DND-41 (cell line): ENCODE measurements at regions not wholly inside any gene's neighbourhood (a gene's known extent, or its start where the extent isn't known, plus 50 kb on each side); places are given as distances from the start of the nearest gene placed in this dataset.

Experiments
- CTCF ChIP-seq: IDR thresholded peaks from 2 replicates; pipeline ENCODE4 v1.5.1; 2012; ENCODE audit warnings: borderline replicate concordance, low read length, moderate library complexity, mild to moderate bottlenecking; ENCODE audit not compliant: poor library complexity, severe bottlenecking; ENCODE audit errors: extremely low read depth
- EZH2 ChIP-seq: IDR thresholded peaks from 3 replicates; pipeline ENCODE4 v1.6.1; 2012; ENCODE audit warnings: borderline replicate concordance, low read depth, mild to moderate bottlenecking, moderate library complexity, low read length, inconsistent platforms; ENCODE audit not compliant: severe bottlenecking

GRCh38 chr18:59061914-59062642, 77.6 kb upstream of the SEC11C start:
- TF ChIP-seq CTCF (no peak), EZH2 (no peak)
